HG03066 (cell line): ENCODE measurements at regions not wholly inside any gene's neighbourhood (a gene's known extent, or its start where the extent isn't known, plus 50 kb on each side); places are given as distances from the start of the nearest gene placed in this dataset.
"Not testable (repeated sequence)": the region's sequence is repeated elsewhere in the genome, so short reads cannot be mapped to it uniquely, and the experiment has no call there.

Source experiments
- ATAC-seq: cut with Tn5 transposase; IDR thresholded peaks from one replicate; pipeline ENCODE4 v1.9.1; 2021; ENCODE audit warnings: low read depth; ENCODE audit not compliant: unreplicated experiment

DNA sequence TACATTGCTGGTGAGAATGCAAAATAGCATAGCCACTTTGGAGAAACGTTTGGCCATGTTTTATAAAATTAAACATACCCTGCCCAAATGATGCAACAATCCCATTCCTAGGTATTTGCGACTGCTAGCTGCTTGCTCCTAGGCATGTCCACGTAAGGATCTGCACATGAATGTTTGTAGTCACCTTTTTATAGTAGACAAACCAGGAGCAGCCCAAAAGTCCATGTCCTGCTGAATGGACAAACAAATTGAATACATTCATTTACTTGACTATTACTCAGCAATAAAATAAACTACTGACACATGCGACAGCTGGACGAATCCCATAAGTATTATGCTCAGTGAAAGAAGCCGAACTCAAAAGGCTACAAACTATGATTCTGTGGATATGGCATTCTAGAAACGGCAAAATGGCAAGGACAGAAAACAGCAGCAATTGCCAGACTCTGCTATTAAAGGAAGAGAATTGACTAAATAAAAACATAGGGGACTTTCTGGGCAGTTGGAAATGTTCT, 161.9 kb upstream of the GALNT2 start:
- no peak for ATAC-seq

DNA sequence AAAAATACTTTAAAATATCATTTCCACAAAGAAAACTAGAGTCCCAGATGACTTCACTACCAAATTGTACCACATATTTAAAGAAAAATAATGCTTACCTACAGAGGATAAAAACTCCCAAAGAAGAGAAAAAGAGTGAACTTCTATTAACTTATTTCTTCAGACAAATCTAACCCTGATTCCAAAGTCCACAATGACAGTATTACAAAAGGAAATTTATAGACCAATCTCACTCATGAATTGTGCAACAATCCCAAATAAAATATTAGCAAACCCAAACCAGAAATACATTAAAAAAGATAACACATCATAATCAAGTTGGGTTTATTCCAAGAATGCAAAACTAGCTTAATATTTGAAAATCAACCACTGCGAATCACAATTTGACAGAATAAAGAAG, 161.4 kb upstream of the GALNT2 start:
- no peak for ATAC-seq

DNA sequence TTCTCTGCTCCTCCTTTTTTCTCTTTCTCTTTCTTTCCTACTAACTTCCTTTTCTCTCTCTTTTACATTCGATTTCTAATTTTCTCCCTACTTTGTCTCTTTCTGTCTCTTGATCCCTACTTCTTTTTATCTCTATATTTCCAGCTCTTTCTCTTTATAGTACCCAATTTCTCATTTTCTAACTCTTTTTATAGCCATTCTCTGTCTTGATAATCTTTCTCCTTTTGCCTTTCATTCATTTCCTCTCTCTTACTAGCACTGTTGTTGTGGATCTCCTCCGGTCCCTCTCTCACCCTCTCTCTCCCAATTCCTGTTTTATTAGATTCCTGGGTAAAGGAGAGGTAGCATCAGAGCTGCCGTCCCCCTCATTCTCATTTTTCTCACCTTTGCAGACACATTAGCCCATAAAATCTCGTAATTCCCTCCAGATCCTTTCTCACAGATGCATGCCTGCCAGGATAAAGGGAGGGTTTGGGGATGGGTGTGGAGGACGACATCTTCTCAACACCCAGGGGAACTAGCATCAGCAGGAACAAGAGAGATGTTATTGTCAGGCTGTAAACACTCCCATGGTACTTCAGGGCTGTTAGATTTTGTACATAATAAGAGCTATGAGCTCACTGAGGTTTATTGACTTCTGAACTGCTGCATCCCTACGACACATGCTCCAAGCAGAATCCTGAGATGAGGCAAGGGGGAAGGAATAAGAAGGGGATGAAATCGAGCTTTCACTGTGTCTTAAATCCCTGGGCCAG, 159.0 kb upstream of the GALNT2 start:
- ATAC-seq, result no peak

DNA sequence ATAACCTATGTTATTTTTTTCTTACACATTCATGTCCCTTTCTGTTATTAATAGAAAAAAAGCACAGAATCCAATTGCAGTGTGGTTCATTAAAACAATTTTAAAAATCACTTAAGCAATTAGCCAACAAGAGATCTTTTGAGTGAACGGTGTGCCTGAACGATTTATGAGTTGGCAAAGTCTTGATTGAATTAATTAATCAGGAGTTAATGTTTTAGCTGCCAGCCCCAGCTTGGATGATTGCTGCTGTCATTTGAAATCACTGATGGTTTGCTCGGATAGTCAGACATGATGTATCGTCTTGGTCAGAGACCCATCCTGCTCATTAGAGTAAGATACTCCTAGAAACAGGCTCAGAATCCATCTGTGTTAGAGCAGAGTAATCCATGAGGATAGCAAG, 158.3 kb upstream of the GALNT2 start:
- no peak for ATAC-seq

DNA sequence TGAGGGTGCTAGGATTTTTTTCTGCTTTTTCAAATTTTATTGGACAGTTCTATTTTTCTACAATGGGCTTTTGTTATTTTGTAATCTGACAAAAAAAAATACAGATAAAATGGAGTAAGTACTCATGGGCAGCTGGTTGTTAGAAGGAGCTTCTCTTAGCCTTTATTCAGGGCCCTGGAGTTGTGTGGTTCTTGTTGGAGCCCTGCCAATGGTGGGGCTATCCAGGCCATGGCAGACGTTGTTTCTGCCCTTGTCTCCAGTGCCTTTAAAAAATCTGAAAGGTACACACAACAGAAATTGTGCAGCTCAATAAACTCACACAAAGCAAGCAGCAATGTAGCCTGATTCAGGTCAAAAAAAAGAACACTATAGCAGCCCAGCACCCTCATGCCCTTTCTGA, 153.5 kb upstream of the GALNT2 start:
- no peak for ATAC-seq

DNA sequence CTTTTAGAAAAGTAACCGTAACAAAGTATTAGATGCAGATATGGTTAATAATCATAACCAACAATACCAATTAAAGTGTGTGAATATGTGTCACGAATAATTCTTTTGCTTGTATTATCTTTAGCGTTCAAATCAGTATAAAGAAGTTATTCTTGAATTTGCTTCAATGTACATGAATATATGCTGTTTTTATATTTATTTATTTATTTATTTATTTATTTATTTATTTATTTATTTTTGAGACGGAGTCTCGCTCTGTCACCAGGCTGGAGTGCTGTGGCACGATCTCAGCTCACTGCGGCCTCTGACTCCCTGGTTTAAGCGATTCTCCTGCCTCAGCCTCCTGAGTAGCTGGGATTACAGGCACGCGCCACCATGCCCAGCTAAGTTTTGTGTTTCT, 147.6 kb upstream of the GALNT2 start:
- ATAC-seq, result not testable (repeated sequence)

DNA sequence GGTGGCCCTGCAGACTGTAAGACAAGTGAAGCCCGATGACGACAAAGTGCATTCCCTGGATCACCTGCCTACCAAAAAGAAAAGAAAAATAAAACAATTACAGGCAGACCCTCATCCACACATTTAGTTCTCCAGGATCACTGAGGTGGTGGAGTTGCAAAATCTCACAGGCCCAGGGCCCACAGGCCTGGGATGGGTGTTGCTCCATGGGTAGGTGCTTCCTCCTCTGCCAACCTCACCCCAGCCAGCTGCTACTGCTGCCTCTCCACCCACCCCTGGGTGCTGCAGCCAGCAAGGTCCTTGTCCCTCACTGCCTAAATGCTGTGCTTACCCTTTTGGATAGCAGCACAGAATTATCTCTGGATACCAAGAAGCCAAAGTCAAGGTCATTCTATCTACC, 146.4 kb upstream of the GALNT2 start:
- no peak for ATAC-seq

DNA sequence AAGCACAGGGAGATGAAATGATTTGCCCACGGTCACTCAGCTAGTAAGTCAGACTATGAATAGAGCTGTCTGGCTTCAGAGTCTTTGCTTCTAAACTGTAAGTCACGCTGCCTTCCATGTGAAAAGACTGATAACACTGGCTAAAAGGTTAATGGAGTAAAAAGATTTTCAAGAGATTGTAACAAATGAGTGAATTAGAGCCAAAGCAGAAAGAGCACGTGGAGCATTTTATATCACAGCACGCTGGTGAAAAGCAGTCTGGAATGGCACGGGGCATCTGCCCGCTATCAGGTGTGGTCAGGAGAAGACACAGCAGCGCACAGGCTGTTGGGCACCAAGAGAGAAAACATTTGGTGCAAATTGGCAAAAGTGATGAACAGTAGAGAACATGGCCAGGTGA, 144.8 kb upstream of the GALNT2 start:
- ATAC-seq, result no peak

DNA sequence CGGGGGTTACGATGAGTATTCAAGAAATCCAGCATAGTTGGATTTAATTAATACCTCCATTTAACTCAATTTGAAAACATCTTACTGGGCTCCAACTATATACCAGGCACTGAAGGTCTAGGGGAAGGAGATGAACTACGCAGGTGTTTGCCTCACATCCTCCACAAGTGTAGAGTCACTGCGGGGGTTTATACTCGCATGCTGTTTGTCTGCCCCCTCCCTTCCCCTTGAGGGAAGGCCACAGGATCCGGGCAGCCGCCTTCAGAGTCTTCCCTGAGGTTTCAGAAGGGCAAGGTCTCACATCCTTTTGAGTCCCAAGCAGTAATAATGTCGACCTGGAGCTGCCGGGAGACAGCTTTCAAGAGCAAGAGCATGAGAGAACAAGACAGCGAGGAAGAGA, 142.4 kb upstream of the GALNT2 start:
- no peak for ATAC-seq

DNA sequence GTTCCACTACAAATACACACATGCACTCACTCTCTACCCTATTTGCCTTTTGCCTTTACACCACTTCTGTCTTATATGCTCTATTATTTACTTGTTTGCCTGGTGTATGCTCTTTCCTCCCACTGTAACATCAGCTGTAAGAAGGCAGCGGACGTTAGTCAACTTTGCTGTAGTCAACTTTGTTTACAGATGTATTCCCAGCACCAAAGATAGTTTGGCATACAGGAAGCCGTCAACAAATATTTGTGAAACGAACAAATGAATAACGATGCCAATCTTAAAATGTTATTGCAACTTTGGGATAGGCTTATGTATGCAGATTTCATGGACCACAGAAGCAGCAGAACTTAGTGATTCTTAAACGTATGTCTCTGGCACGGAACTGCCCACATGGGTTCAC, 138.3 kb upstream of the GALNT2 start:
- no peak for ATAC-seq

DNA sequence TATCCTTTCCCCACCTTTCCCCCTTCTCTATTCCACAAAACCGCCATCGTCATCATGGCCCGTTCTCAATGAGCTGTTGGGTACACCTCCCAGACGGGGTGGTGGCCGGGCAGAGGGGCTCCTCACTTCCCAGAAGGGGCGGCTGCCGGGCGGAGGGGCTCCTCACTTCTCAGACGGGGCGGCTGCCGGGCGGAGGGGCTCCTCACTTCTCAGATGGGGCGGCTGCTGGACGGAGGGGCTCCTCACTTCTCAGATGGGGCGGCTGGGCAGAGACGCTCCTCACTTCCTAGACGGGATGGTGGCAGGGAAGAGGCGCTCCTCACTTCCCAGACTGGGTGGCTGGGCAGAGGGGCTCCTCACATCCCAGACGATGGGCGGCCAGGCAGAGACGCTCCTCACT, 135.3 kb upstream of the GALNT2 start:
- ATAC-seq, result not testable (repeated sequence)

DNA sequence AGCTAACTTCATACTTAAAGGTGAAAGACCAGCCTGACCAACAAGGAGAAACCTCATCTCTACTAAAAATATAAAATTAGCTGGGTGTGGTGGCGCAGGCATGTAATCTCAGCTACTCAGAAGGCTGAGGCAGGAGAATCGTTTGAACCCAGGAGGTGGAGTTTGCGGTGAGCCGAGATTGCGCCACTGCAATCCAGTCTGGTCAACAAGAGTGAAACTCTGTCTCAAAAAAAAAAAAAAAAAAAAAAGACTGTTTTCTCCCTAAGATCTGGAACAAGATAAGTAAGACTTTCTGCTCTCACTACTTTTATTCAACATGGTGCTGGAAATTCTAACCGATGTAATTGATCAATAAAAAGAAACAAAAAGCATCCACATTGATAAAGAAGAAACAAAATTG, 131.9 kb upstream of the GALNT2 start:
- not testable (repeated sequence) for ATAC-seq

DNA sequence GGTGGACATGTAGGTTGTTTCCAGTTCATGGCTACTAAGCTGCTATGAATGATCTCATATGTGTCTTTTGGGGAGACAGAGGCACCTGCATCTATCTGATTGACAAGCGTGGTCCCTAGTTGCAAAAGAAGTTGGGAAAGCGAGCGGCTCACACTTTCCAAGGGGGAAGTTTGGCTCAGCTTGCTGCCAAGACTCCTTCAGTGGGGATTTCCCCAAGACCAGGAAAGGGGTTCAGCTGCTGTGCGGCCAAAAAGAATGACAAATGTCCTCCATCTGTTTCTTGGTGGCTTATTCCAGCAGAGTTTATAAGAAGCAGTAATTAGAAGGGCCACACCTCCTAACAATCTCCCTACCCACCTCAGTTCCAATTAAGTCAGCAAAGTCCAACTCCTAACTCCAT, 128.5 kb upstream of the GALNT2 start:
- ATAC-seq, result no peak

DNA sequence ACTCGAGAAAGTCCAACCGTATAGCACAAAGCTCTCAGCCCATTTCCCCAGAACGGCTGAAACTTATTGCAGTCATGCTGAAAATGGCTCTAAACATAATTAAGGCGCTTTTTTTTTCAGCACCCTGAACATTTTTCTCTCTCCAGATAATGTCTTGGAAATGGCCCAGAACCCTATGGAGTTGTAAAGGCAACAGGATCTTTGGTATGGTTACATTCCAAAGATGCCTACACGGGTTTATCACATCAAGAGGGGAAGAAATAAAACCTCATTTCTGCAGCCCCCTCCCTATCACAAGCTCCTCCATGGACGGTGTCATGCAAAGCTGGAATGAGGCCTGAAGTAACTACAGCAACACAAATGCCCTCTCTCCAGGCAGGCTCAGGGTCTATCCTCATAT, 126.4 kb upstream of the GALNT2 start:
- ATAC-seq, result no peak

DNA sequence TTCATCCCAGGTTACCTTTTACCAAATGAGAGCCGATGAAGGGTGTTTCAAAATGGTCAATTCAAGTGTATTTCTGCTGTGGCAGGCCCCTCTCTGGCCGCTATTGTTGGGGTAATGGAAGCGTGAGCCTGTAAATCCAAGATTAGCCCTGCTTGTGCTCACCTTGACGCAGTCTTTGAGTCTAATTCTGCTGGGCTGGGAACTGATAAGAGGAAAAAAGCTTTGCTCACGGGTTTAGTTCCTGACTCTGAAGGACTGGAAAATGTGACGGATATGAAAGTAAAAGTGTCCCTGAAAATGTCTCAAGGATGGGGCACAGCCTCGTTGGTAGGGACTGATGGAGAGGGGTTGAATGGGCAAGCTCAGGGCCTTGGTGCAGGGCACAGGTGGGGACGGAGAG, 125.9 kb upstream of the GALNT2 start:
- no peak for ATAC-seq

DNA sequence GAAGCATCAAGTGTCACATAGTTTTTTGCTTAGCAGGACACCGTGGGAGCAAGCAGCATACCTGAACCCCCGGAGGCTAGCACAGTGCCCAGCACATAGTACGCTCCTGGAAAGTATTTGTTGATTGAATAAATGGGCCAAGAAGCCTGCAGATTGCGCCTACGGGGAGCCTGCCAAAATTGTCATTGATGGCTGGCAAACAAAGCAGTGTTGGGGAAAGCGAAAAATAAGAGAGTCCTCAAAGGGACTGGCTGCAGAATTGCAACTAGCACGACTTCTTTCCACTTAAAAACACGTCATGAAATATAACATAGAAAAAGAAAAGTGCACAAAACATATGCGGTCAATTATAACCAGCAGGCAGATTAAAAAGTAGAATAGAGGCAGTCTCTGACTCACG, 125.2 kb upstream of the GALNT2 start:
- ATAC-seq, result no peak

DNA sequence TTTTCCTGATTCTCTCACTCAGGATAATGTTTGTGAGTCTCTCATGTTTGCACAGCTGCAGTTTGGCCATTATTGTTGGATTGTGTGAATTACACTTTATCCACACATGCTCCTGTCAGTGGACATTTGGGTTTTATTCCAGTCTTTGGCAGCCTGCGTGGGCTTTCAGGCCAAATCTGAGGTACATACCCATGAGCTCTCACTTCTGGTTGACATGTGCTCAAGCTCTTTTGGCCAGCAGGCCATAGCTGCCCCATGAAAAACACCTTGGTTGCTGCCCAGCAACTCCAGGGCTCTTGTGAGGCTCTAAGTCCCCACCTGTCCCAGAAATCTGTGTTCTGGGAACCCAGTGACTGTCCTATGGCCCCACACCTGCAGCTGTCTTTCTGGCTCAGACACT, 124.5 kb upstream of the GALNT2 start:
- no peak for ATAC-seq

DNA sequence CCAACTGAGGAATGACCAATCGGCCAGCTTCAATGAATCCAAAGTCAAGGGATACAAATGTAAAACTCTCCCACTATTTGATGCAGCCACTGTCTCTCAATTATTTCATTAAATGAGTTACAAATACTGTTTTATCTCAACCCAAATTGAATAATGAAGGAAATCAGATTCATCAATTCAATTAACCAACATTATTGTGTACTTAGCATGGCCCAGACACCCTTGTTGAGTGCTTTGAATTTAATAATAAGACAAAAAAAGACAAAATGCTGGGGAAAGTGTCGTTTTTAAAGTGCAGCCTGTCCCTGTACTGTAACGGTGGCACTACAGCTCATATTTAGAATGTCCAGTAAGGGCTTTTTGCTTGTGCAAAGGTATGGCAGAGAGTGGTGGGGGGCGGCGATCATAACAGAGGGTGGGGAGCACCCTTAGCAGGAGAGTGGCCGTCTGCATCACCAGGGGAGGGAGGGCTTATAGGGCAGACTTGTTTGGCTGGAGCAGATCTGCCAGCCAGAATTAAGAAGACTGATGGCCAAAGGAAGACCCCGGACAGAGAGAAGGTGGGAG, 123.8 kb upstream of the GALNT2 start:
- ATAC-seq, result no peak

DNA sequence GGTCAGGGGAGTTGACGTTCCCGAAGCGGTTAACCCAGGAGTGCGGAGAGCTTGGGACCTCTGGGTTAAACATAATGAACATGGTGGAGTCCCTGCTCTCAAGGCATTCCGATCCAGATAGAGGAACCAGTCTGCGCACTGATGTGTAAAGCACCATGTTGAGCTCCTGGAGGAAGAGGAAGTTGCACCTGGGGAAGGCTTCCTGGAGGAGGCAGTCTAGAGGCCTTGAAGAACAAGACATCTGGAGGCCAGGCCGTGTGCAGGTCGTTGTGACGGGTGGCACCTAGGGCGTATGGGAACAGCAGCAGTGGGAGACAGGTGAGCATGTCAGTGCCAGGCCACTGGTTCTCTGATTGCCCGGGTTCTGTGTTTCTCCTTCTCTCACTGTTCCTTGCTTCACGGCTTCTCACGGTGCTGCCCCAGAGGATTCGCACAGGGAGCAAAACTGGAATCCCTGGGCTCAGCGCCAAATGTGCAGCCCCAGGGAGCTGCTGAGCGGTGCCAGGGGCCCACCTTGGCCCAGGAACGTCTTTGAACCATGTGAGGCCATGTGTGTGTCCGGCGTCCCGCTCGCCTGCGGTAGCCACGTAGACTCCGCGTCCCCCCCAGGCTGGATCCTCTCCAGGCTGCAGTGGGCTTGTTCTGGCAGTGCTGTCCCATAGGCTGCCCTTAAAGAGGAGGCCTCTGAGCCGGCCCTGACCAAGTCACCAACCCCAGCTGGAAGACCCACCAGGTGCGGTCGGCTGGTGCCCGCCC, 122.9 kb upstream of the GALNT2 start:
- no peak for ATAC-seq

DNA sequence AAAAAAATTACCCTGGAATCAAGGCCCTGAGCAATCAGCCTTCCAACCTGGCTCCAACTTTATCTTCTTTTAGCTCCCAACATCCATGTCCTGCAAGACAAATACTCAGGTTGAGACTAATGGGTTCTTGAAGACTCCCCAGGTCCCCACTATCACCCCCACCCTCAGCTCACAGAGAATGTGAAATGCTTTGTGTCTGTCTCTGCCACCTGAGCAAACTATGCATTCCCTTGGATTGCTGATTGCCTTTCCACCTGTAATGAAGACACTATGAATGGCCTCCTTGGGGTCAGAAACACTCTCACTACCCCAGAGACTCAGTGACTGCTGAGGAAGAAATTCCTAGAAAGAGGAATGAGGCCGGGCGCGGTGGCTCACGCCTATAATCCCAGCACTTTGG, 121.2 kb upstream of the GALNT2 start:
- ATAC-seq, result no peak

DNA sequence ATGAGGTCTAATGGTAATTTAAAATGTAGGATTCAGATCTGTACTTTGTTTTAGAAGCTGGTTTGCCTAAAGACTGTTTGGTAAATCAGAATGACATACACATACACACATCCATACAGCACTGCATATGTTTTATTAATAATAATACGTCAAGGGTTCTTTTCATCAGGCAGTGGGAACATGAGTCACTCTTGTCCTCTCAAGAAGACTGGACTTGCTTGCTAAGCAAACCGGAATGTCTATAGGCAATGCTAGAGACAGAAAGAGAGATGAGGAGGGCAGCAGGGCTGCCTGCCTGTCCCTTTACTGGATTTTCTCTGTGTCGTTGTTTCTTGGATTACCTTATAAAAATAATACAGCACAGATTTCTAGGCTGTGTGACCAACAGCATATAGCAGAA, 119.1 kb upstream of the GALNT2 start:
- ATAC-seq, result no peak

DNA sequence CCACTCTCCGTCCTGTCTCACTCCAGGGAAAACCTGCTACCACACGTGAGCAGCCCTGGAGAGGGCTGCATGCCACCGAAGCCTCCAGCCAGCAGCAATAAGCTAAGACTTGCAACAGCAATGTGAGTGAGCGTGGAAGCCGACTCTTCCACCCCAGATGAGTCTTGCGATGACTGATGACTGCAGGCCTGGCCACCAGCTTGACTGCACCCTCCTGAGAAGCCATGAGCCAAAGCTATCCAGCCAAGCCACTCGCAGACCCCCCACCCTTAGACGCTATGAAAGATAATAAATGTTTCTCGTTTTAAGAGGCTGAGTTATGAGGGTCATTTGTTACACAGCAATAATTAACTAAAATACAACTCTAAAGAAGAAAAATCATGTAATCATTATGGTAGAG, 118.6 kb upstream of the GALNT2 start:
- ATAC-seq, result no peak
